CD4-positive, alpha-beta T cell (primary cell): ENCODE measurements at regions not wholly inside any gene's neighbourhood (a gene's known extent, or its start where the extent isn't known, plus 50 kb on each side); places are given as distances from the start of the nearest gene placed in this dataset.

Source experiments
- ATAC-seq: fragments of 200-7000 bp; cut with Tn5 transposase; one replicate; pipeline ENCODE4 v1.10.0; 2022; ENCODE audit warnings: mild to moderate bottlenecking; ENCODE audit not compliant: poor library complexity
- CTCF ChIA-PET: fragments of 350-600 bp; sonication (Branson Sonifier 250); formaldehyde crosslinking; loops from one replicate; lab custom pipeline; 2021; ENCODE audit warnings: antibody characterized with exemption, inconsistent platforms; lab: Charles Lee
- POLR2A ChIA-PET: fragments of 350-600 bp; sonication (Branson Sonifier 250); formaldehyde crosslinking; loops from one replicate; lab custom pipeline; 2021; ENCODE audit warnings: antibody characterized with exemption, inconsistent platforms; lab: Charles Lee
- DNase-seq, 14 experiments: peaks; one replicate each; pipeline ENCODE4 v3.0.0-alpha.2; 2013 to 2020; ENCODE audit warnings: mixed read lengths in 2 of 14
- H3K27ac ChIP-seq, 2 donors: one replicate each; pipeline versions ENCODE4 v1.5.1 to v1.7.0; 2013; ENCODE audit warnings: low read length in 2 of 2, low read depth in 1 of 2, mild to moderate bottlenecking in 1 of 2
- H3K27me3 ChIP-seq, 2 experiments: 1 replicate in 1 of 2; 2 replicates in 1 of 2; pipeline versions ENCODE4 v1.6.1 to v1.7.0; 2013; ENCODE audit warnings: low read length in 2 of 2, control low read depth in 1 of 2, mild to moderate bottlenecking in 1 of 2, moderate library complexity in 1 of 2; ENCODE audit not compliant: insufficient read depth in 2 of 2, control insufficient read depth in 1 of 2
- H3K36me3 ChIP-seq: one replicate; pipeline ENCODE4 v1.6.1; 2013; ENCODE audit warnings: low read length, control low read depth; ENCODE audit not compliant: insufficient read depth
- H3K4me1 ChIP-seq: one replicate; pipeline ENCODE4 v1.6.1; 2013; ENCODE audit warnings: low read length, control low read depth; ENCODE audit not compliant: insufficient read depth
- H3K4me3 ChIP-seq: one replicate; pipeline ENCODE4 v1.5.1; 2013; ENCODE audit warnings: mild to moderate bottlenecking, low read length, moderate library complexity
- H3K9me3 ChIP-seq, 2 experiments: 1 replicate in 1 of 2; 2 replicates in 1 of 2; pipeline versions ENCODE4 v1.6.1 to v1.7.0; 2013; ENCODE audit warnings: low read length in 2 of 2, mild to moderate bottlenecking in 2 of 2, control low read depth in 1 of 2, moderate library complexity in 1 of 2; ENCODE audit not compliant: control insufficient read depth in 1 of 2, insufficient read depth in 1 of 2
- H3K27ac Mint-ChIP-seq: one replicate; pipeline ENCODE4 v1.8.0; 2020; ENCODE audit warnings: mixed read lengths
- H3K27me3 Mint-ChIP-seq: one replicate; pipeline ENCODE4 v1.8.0; 2021; ENCODE audit warnings: mixed read lengths
- H3K36me3 Mint-ChIP-seq: one replicate; pipeline ENCODE4 v1.8.0; 2021; ENCODE audit warnings: low read depth, mixed read lengths
- H3K4me1 Mint-ChIP-seq: one replicate; pipeline ENCODE4 v1.8.0; 2021; ENCODE audit warnings: low read depth, mixed read lengths
- H3K4me3 Mint-ChIP-seq: one replicate; pipeline ENCODE4 v1.8.0; 2020; ENCODE audit warnings: mild to moderate bottlenecking, mixed read lengths
- H3K9me3 Mint-ChIP-seq: one replicate; pipeline ENCODE4 v1.8.0; 2020; ENCODE audit warnings: mixed read lengths
- intact Hi-C, 2 experiments: fragments of 100-400 bp; cut with DNase I in 1 of 2; cut with micrococcal nuclease in 1 of 2; formaldehyde crosslinking; loops; one replicate each; pipeline versions ENCODE4 v1.15.1 to v1.9.0; 2023 to 2025; cut with DNase I, micrococcal nuclease
- TF ChIP-seq, protein P1 (sequence below): fragments of 200-600 bp; IDR thresholded peaks from one replicate; pipeline ENCODE4 v1.8.0; 2022; ENCODE audit warnings: antibody characterized with exemption, mild to moderate bottlenecking

- no peaks in the 10 kb centered on the region for H3K4me1 Mint-ChIP-seq
- CTCF ChIA-PET = no interaction called here
- Histone ChIP-seq H3K36me3 (no peaks in the 10 kb centered on the region), H3K27me3 (no peaks in the 10 kb centered on the region), H3K4me1 (no peaks in the 10 kb centered on the region), H3K27ac (no peak overlapping the region), H3K9me3 (no peaks in the 10 kb centered on the region), H3K4me3 (no peak overlapping the region)
- TF ChIP-seq, protein P1, sequence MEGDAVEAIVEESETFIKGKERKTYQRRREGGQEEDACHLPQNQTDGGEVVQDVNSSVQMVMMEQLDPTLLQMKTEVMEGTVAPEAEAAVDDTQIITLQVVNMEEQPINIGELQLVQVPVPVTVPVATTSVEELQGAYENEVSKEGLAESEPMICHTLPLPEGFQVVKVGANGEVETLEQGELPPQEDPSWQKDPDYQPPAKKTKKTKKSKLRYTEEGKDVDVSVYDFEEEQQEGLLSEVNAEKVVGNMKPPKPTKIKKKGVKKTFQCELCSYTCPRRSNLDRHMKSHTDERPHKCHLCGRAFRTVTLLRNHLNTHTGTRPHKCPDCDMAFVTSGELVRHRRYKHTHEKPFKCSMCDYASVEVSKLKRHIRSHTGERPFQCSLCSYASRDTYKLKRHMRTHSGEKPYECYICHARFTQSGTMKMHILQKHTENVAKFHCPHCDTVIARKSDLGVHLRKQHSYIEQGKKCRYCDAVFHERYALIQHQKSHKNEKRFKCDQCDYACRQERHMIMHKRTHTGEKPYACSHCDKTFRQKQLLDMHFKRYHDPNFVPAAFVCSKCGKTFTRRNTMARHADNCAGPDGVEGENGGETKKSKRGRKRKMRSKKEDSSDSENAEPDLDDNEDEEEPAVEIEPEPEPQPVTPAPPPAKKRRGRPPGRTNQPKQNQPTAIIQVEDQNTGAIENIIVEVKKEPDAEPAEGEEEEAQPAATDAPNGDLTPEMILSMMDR = no peak
- intact Hi-C loops = no loop called here
- no peaks in the 10 kb centered on the region for H3K36me3 Mint-ChIP-seq
- no peak overlapping the region for H3K27ac Mint-ChIP-seq
- POLR2A ChIA-PET = no interaction called here
- H3K27me3 Mint-ChIP-seq = no peaks in the 10 kb centered on the region
- no peak for ATAC-seq
- H3K9me3 Mint-ChIP-seq = peaks cover 2% of the 10 kb centered on the region
- DNase-seq = no peak
- no peak overlapping the region for H3K4me3 Mint-ChIP-seq
Measured at GRCh38 chr6:103113416-103113815, 1719.9 kb downstream of the GRIK2 start.

- intact Hi-C loops = no loop called here
- Histone ChIP-seq H3K9me3 (no peaks in the 10 kb centered on the region), H3K27ac (no peak overlapping the region), H3K4me3 (no peak overlapping the region), H3K4me1 (no peaks in the 10 kb centered on the region), H3K27me3 (no peaks in the 10 kb centered on the region), H3K36me3 (no peaks in the 10 kb centered on the region)
- Mint-ChIP-seq H3K4me1 (no peaks in the 10 kb centered on the region), H3K9me3 (peaks cover 9% of the 10 kb centered on the region), H3K36me3 (no peaks in the 10 kb centered on the region), H3K27ac (no peak overlapping the region), H3K4me3 (no peak overlapping the region), H3K27me3 (no peaks in the 10 kb centered on the region)
- DNase-seq (no peak), ATAC-seq (no peak)
- CTCF ChIA-PET = no interaction called here
- TF ChIP-seq, protein P1 = no peak
- POLR2A ChIA-PET = no interaction called here
Measured at GRCh38 chr6:103107985-103108384, 1714.5 kb downstream of the GRIK2 start.

GRCh38 chr6:103105686-103106085 is 1712.2 kb downstream of the GRIK2 start:
- TF ChIP-seq, protein P1 = no peak
- Mint-ChIP-seq H3K27me3 (no peaks in the 10 kb centered on the region), H3K9me3 (peaks cover 12% of the 10 kb centered on the region), H3K4me3 (no peak overlapping the region), H3K36me3 (no peaks in the 10 kb centered on the region), H3K27ac (no peak overlapping the region), H3K4me1 (no peaks in the 10 kb centered on the region)
- ChIA-PET POLR2A (no interaction called here), CTCF (no interaction called here)
- no peaks in the 10 kb centered on the region for H3K36me3 ChIP-seq
- ATAC-seq (no peak), DNase-seq (no peak)
- no peak overlapping the region for H3K27ac ChIP-seq
- H3K27me3 ChIP-seq = no peaks in the 10 kb centered on the region
- intact Hi-C loops = no loop called here
- H3K4me1 ChIP-seq = no peaks in the 10 kb centered on the region
- H3K9me3 ChIP-seq = no peaks in the 10 kb centered on the region
- no peak overlapping the region for H3K4me3 ChIP-seq
